Hypothalamus (tissue), 51 donors: ENCODE measurements at regions not wholly inside any gene's neighbourhood (a gene's known extent, or its start where the extent isn't known, plus 50 kb on each side); places are given as distances from the start of the nearest gene placed in this dataset.

Experiments
- DNase-seq, 51 donors: peaks; one replicate each; lab custom pipeline; 2025; lab: John Stamatoyannopoulos, UW

DNA sequence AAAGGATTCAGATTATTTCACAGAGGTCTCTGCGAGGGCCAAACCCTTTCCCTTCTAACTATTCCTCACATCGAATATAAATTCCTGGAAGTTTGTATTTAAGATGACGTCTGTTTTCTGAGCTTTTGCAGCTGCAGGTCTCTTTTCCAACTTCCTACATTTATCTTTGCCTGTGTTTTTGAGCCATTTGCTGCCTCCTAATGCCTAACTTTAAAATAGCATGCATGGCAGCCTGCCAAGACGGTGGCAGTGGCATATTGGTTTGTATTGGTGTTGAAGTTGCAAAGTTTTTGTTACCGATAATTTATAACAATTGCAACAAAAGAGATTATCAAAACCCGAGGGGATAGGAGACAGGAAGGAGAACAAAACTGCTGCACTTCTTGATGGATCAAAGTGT lies 187.1 kb upstream of the DNAJC19 start:
- DNase-seq = peak in 48 of 51 donors; percentile 1 to 83 (median 32)

DNA sequence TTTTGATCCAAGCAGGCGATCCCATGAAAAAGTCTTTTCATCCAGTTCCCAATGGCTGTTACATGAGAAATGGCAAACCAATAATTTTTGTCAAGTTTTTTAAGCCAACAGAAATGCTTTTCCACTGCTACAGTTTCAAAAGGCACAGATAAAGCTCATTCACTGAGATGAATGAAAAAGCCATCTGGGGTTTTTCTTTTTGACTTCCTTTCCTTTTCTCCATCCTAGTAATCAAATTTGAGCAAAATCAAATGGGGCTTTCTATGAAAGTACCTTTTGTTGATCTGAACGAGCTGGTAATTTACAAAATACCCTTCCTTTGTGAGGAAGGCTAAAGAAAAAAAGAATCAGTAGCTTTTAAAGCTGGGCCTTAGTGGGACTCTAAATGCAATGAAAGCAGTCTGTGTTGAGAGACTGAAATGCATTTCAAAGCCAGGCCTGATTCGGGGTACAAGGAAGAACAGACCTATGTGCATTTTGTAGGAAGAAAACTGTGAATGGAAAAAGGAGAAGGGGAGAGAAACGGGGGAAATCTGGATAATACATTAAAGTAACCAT lies 185.2 kb upstream of the DNAJC19 start:
- peak in 2 of 51 donors; percentile 7 to 38 for DNase-seq

DNA sequence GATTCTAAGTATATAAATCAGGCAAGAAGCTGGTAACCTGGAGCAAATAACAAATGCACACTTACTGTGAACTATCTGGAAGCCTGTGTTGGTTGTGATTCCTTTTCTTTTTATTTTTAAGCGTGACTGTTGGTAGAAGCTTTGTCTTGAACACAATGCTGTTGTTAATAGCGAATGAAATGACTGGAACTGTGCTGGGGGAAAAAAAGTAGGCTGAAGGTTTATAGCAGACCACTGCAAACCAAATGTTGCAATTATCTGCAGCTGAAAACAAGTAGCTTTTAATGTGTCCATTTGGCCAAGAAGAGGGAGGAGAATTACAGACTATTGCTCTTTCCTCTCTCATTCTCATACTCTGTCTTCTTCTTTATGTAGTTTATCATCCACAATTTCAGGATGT lies 184.5 kb upstream of the DNAJC19 start:
- peak in 1 of 51 donors; percentile 25 for DNase-seq

DNA sequence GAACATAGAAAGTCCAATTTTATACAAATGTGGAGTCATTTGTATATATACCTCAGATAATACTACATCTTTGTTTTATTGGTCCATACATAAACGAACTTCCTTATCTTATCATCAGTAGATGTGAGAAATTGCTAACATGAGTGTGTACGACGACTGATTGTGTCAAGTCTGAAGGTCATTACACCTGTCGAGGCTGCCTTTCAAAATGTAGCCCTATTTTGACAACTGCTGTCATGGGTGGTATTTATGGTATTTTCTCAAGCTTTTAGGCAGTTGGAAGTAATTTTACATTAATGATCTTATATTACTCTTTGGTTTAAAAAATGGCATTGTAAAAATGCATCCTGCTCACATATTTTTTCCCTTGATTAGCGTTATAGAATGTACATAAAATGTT lies 183.7 kb upstream of the DNAJC19 start:
- no peak for DNase-seq

- no peak for DNase-seq
These were observed 145.3 kb upstream of the DNAJC19 start for GRCh38 chr3:181134873-181135272.

GRCh38 chr3:181133832-181134231 lies 144.3 kb upstream of the DNAJC19 start:
- DNase-seq = no peak

DNA sequence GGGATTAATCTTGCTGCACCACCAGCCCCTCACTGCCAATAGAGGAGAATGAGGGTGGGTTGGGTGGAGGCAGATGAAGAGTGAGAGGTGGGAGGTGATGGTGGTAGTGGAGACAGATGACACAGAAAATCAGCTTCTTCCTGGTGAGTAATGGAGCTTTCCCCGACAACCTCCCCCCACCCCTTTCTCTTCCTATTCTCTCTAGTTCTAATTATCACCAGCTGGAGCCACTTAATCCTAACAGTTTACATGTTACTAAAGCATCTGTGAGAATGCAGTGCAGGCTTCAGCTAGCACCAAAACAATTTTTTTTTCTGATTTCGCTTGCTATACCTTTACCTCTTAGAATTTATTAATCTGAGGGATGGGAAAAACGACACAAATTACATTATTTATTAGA lies 116.1 kb upstream of the DNAJC19 start:
- no peak for DNase-seq

- no peak for DNase-seq
These were observed 114.1 kb upstream of the DNAJC19 start for GRCh38 chr3:181103605-181104004.

DNA sequence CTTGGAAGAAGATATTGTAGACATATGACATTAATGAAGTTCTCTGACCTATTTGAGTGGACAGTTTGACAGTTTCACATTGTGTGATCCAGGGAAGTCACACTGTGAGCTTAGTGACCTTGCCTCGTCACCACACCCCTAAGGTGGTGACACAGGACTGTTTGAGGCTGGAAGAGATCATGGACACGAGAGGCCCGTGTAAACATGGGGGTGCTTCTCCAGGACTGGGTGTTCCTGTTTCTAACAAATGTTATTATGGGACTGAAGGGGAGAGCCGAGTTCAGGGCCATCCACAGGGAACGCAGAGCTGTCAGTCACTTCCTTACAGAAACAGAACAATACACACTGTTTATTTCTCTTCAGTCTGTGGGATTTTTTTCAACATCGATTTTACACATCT lies 96.5 kb upstream of the DNAJC19 start:
- no peak for DNase-seq

GRCh38 chr3:181081930-181082329 lies 92.4 kb upstream of the DNAJC19 start:
- DNase-seq = no peak

GRCh38 chr3:181076558-181076957 lies 87.0 kb upstream of the DNAJC19 start:
- no peak for DNase-seq

- no peak for DNase-seq
These were observed 85.6 kb upstream of the DNAJC19 start for GRCh38 chr3:181075098-181075497.

DNA sequence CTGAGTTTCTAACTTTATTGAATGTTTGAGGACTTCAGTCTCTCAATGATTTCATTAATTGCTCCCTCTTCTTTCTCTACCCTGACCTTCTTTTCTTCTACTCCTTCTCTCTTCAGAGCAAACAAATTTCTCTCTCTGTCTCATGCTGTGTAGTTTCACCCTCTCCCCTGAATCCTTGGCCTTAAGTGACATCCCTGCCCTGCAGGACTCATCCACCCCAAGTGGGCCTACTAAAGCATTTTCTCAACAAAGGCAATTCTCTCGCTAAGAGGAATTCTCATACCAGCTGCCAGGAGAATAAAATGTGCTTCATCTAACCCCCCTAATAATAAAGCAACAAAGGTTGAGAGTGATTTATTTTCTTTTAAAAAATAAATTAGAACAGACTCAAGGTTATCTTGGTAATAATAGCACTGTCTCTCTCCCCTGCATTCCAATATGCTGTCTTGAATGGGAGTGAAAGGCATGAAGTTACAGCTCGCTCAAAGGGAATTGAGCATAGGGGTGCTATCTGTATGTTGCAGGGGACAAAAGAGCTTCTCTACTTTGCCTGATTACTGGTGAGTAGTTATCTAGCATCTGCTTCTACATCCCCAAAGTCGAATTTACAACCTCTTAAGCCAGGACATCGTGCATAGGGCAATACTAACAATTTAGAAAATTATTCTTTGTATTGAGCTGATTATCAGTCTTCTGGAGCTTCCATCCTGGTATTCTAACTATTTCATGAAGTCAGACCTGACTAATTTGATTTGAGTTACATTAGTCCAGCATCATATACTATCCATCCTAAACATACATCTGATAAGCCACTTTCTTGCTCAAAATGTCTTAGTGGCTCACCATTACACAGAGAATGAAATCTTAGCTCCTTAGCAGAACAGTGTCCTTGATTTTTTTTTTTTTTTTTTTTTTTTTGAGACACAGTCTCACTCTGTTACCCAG lies 76.9 kb upstream of the DNAJC19 start:
- DNase-seq = no peak

GRCh38 chr3:181056136-181056732 lies 66.7 kb upstream of the DNAJC19 start:
- peak in 1 of 51 donors; percentile 39 for DNase-seq

GRCh38 chr3:181054538-181054937 lies 65.0 kb upstream of the DNAJC19 start:
- no peak for DNase-seq

DNA sequence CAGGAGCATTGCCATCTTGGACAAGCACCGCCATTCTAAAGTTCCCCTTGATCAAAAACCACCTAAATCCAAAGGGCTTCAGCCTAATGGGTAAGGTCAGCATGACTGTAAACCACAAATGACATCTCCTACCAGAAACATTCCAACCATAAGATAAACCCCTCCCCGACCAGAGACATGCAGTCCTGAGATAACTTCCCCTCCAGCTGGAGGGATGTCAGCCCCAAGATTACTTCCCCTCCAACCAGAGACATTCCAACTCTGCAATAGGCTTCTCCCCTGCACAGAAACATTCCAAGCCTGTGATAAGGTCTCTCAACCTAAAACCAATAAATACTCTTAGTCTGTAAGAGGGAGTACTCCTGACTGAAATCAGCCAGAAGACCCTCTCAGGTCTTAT lies 62.7 kb upstream of the DNAJC19 start:
- no peak for DNase-seq

DNA sequence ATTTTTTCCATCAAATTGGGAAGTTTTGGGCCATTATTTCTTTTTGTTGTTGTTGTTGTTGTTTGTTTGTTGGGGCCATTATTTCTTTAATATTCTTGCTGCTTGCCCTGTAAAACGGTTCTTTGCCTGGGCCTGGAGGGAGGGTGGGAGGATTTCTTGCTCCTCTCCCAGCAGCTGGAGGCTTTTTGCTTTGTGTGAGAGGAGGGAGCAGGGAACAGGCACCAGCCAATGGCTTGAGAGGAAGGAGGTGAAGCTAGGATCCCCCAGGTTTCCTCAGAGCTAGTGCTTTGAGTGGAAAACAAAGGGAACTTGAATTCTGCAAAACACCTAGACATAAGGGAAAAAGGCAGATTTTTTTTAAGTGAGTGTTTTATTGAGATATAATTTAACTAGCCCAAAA lies 61.2 kb upstream of the DNAJC19 start:
- no peak for DNase-seq

GRCh38 chr3:181040030-181040429 lies 50.5 kb upstream of the DNAJC19 start:
- no peak for DNase-seq
